ENCODE measurements at regions not wholly inside any gene's neighbourhood (a gene's known extent, or its start where the extent isn't known, plus 50 kb on each side); places are given as distances from the start of the nearest gene placed in this dataset.
"Not testable (repeated sequence)": the region's sequence is repeated elsewhere in the genome, so short reads cannot be mapped to it uniquely, and the experiment has no call there.

DNA sequence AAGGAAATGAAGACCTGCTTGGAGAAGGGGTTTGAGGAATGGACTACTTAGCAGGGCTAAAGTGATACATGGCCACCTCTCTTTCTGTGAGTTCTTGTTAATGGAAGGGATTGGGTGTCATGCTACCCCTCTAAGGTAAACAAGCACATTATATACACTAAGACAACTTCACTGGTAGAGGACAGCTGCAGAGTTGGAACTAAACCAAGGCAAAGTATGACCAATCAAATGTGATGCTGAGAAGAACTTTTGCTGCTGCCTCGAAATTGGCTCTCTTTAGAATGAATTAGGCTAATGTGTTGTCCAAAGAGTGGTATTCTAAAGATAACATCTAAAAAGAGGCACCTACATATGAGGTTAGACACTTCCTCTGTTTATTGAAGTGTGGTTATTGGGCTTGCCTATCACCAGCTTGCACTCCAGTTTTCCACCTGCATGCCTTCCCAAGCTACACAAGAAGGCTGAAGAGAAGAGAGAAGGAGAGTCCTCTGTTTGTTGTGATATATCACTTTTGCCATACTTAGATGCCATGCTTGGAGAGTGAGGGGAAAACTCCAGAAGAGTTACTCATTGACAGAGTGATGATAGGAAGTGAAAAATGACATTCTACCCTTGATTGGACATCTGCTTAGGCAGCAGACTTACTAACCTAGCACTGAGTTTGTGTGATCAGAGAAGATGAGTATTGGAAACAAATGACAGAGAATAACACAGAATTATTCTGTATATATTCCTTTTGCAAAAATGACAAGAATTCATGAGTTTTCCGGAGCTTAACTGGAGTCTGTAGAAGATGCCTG, 536.1 kb downstream of the ZNF608 start:
- DNase-seq, result no peak

DNA sequence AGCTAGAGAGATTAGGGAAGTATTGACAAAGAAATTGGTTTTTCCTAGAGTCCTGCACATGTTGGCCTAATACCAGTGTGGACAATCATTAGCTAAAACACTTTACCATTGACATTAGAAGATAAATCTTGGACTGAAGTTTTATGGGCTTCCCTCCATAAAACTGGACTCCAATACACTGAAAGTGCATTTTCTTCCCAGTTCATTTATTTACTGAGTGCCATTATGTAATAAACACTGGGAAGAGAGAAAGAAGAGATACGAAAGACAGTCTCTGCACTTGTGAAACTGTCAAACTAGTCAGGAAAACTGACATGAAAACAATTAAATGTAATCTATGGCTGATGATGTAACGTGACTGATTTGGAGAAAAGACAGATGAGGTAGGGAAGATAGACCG, 539.3 kb downstream of the ZNF608 start:
- no peak for DNase-seq

DNA sequence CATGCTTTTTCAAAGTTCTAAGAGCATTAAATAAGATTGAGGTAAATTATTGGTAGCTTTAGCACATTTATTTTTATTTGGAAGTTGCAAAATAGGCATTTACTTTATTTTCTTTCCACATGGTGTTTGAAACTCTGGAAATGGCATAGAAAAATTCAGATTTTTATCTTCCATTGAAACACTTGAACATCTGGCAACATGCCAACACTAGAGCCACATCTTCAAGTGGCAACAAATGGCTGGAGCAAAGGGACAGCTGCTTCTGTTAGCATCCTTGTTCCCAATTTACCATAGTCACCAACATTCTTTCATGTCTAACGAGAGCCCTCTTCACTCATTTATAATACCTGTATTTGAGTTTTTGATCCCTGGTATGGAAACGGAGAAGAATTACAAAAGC, 539.9 kb downstream of the ZNF608 start:
- DNase-seq, result no peak

DNA sequence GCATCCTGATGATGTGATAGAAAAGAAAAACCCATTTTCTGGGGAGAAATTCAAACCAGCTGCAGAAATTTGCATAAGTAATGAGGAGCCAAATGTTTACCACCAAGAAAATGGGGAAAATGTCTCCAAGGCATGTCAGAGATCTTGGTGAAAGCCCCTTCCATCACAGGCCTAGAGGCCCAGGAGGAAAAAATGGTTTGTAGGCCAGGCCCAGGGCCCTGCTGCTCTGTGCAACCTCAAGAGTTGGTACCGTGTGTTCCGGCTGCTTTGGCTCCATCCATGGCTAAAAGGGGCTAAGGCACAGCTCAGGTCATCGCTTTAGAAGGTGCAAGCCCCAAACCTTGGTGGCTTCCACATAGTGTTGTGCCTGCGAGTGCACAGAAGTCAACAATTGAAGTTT, 543.1 kb downstream of the ZNF608 start:
- DNase-seq, result no peak

DNA sequence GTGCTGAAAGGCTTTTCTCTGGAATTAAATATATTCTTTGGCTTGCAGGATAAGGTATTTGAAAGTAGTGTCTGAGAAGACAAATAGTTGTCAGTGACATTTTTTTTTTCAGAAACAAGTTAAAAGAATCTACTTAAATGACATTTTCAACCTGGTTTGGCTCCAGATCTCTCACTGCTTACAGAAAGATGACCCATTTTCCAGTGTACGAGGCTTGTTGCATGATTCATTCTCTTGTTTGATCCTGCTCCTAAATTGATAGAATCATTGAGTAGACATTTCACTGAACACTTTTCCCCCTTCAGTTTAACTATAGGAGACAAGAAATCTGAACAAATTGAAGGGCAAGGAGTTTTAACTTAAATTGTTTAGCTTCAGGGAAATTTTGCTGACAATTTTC, 546.1 kb downstream of the ZNF608 start:
- no peak for DNase-seq

DNA sequence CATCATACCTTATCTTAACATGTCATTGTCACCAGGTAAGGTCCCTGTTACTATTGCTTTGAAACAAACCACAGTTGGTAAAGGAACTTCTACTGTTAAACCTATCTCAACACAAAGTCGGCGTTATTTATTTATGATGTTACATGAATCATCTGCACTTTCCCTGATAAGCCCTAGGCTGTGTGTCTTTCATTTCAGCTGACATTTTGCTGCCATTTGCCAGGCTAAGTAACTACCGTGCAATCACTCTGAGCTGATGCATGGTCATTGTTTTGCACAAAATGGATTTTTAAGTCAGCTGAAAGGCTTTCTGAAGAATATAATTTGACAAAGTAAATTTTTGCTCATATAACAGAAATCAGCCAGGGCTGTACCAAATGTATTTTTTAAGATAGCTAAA, 546.5 kb downstream of the ZNF608 start:
- no peak for DNase-seq

DNA sequence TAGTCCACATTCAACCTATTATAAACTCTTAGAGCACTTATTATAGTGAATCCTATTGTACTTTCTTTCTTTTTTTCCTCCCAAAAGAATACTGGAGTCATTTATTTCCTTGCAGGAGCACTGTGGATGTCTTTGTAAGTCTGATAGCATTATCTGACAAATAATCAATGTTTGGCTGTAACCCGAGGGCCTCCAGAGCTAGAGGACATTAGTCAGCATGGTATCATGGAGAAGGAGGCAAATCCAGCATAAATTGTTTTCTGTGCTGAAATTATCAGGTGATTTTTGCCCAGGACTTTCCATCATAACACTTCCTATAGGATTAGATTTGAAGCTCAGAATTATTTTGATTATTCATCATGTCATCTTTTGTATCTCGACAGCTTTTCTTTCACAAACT, 551.0 kb downstream of the ZNF608 start:
- DNase-seq, result no peak

DNA sequence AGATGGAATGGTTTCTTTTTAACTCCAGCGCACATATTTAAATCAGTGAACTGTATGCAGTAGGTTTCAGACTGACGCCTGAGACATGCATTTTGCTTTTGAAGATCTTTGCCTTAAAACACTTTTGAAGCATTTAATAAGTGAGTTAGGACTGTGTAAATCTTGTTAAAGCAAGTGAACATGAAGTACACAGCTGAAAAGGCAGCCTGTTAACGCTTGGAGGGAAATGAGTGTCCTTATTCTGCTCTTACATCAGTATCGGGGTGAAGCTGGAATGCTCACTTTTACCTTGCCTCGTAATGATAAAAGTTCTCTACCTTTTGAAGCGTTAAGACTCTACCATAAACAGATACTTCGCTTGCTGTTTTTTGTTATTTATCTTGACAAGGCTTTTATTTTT, 552.2 kb downstream of the ZNF608 start:
- no peak for DNase-seq

DNA sequence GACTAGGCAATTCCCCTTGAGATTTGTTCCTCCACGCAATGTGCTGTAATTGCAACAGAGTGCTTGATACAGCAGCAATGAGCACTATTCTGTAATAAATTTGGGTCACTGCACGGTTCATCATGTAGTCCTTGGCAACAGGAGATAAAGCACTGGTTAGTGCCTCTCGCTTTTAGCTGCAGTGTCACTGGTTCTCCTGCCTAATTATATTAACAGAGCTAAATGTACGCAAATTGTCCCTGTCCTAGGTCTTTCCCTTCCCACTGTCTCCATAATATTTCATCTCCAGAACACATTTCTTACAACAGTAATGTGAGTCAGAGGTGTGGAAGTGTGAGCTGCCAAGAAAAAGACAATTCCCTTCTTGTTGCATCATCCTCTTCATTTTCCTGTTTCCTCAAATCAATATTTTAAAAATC, 553.1 kb downstream of the ZNF608 start:
- DNase-seq, result no peak

DNA sequence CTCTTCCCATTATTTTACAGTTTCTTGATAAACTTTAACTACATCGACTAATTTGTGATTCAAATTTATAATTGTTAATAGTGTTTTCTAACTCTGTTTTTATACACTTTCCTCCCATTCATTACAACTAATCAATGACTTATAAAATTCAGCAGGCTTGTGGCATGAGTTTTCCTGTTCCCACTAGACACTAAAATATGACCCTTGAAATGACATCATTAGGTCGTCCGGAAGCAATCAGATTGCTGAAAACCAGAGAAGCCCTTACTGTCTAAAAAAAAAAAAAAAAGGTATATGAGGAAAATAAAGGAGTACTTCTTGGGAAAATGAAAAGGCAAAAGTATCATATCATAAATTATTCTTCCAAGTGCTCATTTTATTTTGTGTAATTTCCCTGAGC, 553.7 kb downstream of the ZNF608 start:
- DNase-seq, result no peak

DNA sequence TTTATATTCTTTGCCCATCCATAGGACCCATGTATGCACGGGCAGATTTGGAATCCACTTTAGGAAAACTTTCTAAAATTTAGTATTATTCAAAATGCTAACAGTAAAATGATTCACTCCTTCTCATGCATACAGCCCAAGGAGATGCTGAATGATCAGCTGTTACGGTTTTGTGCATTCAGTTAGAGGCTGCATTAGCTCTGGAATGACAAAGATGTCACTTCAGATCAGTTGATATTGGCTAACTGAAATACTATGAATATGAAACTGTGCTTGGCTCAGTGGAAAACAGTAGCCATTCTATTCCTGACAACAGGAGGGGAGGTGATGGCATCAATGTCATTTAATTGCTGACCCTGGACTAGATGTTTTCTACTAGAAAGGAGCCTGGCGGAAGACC, 560.7 kb downstream of the ZNF608 start:
- no peak for DNase-seq

DNA sequence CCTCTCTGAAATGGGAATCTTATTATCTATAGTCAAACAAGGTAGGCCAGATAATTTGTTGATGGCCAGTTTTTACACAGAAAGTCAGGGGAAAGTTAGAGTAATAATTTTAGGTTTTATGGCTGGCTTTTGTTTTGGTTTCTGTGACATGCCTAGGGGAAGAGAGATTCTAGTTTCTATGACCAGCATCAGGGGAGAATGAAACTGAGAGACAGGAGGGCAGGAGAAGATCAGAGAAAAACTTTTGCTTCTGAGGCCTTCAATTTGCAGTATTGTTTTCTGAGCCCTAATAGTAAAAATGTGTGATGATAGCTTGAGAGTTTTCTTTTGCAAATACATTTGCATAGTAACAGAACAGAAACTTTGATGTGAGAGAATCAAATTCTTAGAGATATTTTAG, 564.3 kb downstream of the ZNF608 start:
- DNase-seq, result no peak

DNA sequence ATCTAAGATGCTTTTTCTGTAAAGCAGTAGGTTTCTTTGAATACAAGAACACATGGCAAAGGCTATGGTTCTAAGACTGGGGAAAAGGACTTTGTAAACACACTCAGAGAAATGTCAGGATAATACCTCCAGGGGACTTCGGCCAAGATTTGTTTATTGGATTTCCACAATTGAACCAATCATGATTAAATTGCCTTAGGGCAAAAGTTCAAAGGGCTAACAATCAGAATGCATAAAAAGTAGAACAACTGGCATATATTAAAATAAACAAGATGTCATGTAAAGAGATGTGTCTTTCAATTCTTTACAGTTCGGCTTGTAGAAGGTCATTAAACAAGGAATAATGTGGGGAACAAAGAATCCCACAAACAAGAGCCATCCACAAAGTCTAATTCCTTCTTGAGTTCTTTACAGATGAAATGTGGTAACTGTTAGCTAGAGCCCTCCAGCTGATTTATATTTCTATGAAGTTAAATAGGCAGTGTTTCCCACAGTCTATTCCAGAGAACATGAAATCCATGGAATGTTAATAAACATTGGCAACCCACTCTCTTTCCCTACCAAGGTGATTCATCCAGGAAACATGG, 565.5 kb downstream of the ZNF608 start:
- DNase-seq, result no peak

DNA sequence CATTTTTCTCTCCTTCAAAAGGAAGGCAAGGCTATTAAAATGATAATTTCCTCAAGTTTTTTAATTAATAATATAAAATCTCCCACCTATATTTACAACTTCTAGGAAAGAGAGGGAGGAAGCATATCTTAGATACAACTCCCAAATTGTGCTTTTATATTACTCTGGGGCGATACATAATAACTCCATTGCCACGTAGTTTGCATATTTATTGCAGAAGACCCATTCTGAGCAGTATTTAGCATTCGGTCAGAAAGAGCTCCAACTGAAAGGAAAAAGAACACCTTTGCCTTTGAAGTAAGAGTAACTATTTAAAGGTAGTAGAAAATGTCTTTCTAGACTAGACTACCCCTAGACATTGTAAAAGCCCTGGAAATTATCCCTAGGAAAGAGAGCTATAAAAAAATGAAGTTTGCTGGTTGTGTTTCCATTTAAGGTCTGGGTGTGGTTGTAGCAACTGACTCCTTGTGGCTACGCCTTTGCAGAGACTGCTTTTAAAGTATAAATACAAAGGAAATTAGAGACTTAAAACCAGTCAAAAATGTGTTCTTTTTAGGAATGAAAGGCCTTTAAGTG, 566.1 kb downstream of the ZNF608 start:
- DNase-seq, result no peak

DNA sequence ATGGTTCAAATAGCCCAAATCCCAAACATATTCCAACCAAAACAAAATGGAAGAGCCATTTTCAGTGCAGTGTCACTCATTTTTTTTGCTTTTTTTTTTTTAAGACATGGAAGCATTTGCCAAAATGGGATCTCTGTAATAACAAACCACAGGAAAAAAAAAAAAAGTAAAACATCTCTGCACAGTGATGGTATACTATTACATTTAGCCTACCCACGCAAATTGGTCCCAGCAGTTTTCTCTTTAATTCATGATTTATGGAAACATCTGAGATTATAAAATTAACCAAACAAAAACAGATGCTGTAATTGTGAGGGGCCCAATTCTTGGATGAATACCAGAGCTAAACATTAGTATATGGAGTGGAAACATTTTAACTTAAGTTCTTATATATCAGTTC, 566.6 kb downstream of the ZNF608 start:
- DNase-seq, result no peak

DNA sequence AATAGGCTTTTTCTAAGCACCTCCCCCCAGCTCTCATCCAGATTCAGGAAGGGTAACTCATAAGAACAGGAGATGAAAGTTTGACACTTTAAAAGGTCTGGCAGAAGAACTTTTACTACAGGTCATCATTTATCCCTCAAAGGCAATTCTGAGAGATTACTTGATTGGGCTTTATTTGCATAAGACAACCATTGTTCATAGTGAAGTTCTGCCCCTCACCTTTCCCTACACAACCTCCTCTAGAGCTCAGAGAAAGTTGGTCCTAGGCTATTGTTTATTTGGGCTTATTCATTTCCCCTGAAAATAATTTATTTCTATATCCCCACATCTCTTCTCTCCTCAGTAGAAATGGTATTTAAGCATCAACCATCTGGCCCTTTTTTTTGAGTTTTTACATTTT, 568.4 kb downstream of the ZNF608 start:
- no peak for DNase-seq

DNA sequence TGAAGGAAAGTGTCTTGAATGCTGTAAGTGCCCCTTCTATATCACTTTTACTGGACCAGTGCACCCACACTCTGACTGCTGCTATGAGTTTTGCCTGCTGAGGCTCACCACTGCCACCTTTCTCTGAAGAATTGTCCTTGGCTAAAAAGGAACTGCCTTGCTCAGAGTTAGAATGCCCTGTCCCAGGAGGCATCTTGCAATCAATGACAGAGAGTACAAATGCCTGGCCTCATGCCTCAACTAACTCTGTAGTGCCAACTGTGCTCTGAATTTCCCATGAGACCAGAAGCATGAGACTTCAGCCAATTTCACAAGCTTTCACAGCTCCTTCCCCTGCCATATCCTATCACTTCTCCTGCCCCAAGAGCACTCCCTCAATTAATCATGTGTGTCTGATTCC, 569.7 kb downstream of the ZNF608 start:
- DNase-seq, result no peak

DNA sequence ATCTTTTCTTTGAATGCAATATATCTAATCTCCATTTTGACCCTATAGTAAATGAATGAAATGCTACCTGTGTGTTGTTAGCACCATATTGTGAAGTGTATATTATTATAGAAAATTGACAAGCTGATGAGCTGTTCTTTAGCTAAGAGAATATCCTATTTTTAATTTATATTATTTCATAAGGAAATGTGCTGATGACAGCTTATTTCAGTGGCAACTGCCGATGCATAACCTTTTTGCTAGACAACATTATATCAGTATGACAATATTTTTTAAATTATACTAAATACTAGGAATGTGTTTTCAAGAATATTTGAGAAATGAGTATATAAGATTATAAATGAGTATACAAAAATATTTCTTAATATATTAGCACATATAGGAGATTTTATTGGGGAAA, 573.1 kb downstream of the ZNF608 start:
- DNase-seq, result no peak

DNA sequence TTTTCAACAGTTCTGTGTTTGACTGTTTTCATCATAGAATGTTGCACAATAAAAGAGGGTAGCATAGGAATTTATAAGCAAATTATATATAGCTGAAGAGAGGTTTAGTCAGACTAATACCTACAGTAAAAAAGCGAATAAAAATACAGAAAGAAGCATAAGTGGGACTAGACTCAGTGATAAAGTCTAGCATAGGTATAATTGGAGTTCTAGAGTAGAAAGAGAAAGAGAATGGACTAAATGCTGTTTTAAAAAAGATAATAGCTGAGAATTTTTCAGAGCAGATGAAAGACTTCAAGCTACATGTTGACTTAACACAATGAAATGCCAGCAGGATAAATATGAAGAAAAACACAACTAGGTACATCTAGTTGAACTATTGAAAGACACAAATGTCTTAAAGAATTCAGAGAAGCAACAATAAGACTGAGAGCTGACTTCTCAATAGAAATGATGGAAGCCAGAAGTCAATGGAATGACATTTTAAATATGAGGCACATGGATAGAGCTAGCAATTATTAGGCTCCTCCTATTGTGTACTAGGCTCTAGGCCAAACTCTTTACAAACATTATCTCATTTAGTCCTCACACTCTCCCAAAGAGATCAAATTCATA, 573.9 kb downstream of the ZNF608 start:
- DNase-seq, result no peak

DNA sequence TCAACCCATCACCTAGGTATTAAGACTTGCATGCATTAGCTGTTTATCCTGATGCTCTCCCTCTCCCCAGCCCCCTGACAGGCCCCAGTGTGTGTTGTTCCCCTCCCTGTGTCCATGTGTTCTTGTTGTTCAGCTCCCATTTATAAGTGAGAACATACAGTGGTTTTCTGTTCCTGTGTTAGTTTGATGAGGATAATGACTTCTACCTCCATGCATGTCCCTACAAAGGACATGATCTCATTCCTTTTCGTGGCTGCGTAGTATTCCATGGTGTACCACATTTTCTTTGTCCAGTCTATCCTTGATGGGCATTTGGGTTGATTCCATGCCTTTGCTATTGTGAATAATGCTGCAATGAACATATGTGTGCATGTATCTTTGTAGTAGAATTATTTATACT, 578.3 kb downstream of the ZNF608 start:
- not testable (repeated sequence) for DNase-seq

DNA sequence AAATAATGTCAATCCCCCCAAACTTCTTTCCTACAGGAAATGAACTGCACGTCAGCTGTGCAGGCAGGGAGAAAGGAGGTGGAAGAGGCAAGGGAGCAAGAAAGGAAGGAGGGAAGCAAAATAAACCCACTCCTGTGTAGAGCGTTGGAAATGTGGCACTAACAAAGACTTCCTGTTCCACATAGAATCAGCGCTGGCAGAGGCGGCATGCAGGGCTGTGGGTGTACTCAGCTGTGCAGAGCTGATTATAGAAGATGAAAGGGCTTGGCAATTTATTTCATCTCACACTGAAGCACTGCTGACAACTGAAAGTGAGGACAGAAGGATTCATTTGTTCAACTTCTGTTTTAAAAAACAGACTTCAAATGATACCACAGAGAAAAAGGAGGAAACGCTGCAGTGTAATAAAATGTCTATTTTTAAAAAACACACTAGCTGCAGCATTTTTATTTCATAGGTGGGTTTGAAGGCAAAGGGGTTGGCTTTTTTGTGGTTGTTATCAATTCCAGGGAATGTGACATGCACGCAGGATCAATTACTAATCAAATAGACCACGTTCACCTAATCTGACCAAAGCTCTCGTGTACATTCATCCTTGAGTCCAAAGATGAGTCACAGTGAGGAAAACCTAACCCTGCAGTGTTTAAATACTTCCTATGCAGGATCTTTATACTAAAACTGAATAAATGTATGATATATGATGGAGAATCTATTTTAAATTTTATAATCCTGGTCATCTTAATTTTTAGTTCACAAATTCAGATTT, 583.5 kb downstream of the ZNF608 start:
- peak in 1 of 2 donors; percentile 4 for DNase-seq

DNA sequence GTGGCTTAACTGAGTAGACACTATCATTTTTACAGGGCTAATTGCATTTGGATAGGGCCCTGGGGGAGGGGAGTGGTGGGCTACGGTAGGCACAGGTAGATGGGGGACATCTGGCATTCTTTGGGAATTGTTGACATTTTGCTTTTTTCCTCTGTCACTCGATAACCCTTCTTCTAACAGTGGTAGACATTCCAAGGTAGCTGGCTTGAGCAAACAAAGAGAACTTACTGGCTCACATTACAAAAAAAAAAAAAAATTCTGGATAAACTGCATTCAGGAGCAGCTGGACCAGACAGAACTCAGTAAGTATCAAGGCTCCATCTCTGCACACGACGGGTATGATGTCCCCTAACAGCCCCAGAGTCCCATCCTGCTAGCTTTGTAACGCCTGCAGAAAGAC, 585.2 kb downstream of the ZNF608 start:
- DNase-seq, result no peak

DNA sequence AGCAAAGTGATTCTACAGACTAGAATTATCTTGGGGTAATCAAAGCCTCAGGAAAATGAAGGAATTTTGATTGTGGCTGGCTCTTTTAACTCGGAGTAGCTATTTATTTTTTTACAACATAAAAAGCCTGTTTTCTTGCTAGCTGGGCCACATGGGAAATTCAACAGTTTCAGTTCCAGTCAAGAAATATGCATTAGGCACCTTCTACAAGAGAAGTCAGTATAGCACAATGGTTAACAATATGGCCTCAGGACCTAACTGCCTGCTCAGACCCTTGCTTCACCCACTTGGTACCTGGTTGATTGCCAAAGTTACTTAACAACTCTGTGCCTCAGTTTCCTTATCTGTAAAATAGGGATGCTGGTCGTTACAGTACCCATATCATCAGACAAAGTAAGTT, 586.2 kb downstream of the ZNF608 start:
- no peak for DNase-seq

Data from CD4-positive, alpha-beta T cell treated with Interleukin-1 beta for 1 hour (primary cell).